Keratinocyte (primary cell): ENCODE measurements at regions not wholly inside any gene's neighbourhood (a gene's known extent, or its start where the extent isn't known, plus 50 kb on each side); places are given as distances from the start of the nearest gene placed in this dataset.
"Not testable (repeated sequence)": the region's sequence is repeated elsewhere in the genome, so short reads cannot be mapped to it uniquely, and the experiment has no call there.

ENCODE experiments used
- DNase-seq: peaks from one replicate; pipeline ENCODE4 v3.0.0-alpha.2; 2011; ENCODE audit warnings: low read depth, missing footprints, low spot score
- FAIRE-seq: peaks from 2 replicates; lab custom pipeline; 2011; peaks lifted over from hg19 to GRCh38; lab: Jason Lieb, UNC
- H2AFZ ChIP-seq: 2 replicates; pipeline ENCODE4 v1.6.0; 2012; ENCODE audit warnings: low read length, control low read depth, inconsistent platforms; ENCODE audit not compliant: control insufficient read depth
- H3K27ac ChIP-seq: 2 replicates; pipeline ENCODE4 v1.5.1; 2011; ENCODE audit warnings: low read length; ENCODE audit not compliant: control insufficient read depth, insufficient read depth
- H3K27me3 ChIP-seq: 3 replicates; pipeline ENCODE4 v1.6.0; 2011; ENCODE audit warnings: low read length; ENCODE audit not compliant: control insufficient read depth, insufficient read depth; ENCODE audit errors: extremely low read depth
- H3K36me3 ChIP-seq, 2 experiments: 2 replicates in 1 of 2; 3 replicates in 1 of 2; pipeline ENCODE4 v1.5.1; 2011; ENCODE audit warnings: low read length in 2 of 2, mild to moderate bottlenecking in 1 of 2; ENCODE audit not compliant: control insufficient read depth in 2 of 2, insufficient read depth in 2 of 2; ENCODE audit errors: extremely low read depth in 1 of 2
- H3K4me1 ChIP-seq: 3 replicates; pipeline ENCODE4 v1.5.1; 2011; ENCODE audit warnings: low read length; ENCODE audit not compliant: control insufficient read depth, insufficient read depth; ENCODE audit errors: extremely low read depth
- H3K4me2 ChIP-seq: 3 replicates; pipeline ENCODE4 v1.6.0; 2011; ENCODE audit warnings: low read depth, low read length; ENCODE audit not compliant: control insufficient read depth, insufficient read depth; ENCODE audit errors: extremely low read depth
- H3K4me3 ChIP-seq, 3 experiments: fragments of 200-600 bp in 1 of 3; sonication (generic) in 1 of 3; 2 replicates in 2 of 3; 3 replicates in 1 of 3; pipeline ENCODE4 v1.5.1; 2011 to 2016; ENCODE audit warnings: low read length in 3 of 3, mild to moderate bottlenecking in 3 of 3, control low read depth in 2 of 3, inconsistent platforms in 1 of 3, low read depth in 1 of 3, mixed read lengths in 1 of 3, mixed run types in 1 of 3, moderate library complexity in 1 of 3; ENCODE audit not compliant: control insufficient read depth in 2 of 3, insufficient read depth in 2 of 3; ENCODE audit errors: extremely low read depth in 1 of 3
- H3K79me2 ChIP-seq: 2 replicates; pipeline ENCODE4 v1.6.0; 2012; ENCODE audit warnings: low read length; ENCODE audit not compliant: control insufficient read depth, insufficient read depth
- H3K9ac ChIP-seq: 3 replicates; pipeline ENCODE4 v1.6.0; 2011; ENCODE audit warnings: low read length; ENCODE audit not compliant: control insufficient read depth, insufficient read depth; ENCODE audit errors: extremely low read depth
- H3K9me1 ChIP-seq: 3 replicates; pipeline ENCODE4 v1.6.0; 2011; ENCODE audit warnings: low read length; ENCODE audit not compliant: control insufficient read depth, insufficient read depth; ENCODE audit errors: extremely low read depth
- H3K9me3 ChIP-seq: 2 replicates; pipeline ENCODE4 v1.5.1; 2012; ENCODE audit warnings: low read depth, low read length; ENCODE audit not compliant: control insufficient read depth
- H4K20me1 ChIP-seq: 3 replicates; pipeline ENCODE4 v1.6.0; 2011; ENCODE audit warnings: low read length; ENCODE audit not compliant: control insufficient read depth, insufficient read depth; ENCODE audit errors: extremely low read depth
- CTCF ChIP-seq, 3 experiments: IDR thresholded peaks in 1 of 3; conservative IDR thresholded peaks in 1 of 3; optimal IDR thresholded peaks in 1 of 3; 2 replicates in 2 of 3; 3 replicates in 1 of 3; pipeline versions ENCODE3 to v1.5.1; 2011; ENCODE audit warnings: low read length in 3 of 3, mild to moderate bottlenecking in 3 of 3, moderate library complexity in 2 of 3, control low read depth in 1 of 3, inconsistent platforms in 1 of 3; ENCODE audit not compliant: insufficient read depth in 2 of 3; ENCODE audit errors: extremely low read depth in 1 of 3
- dilution Hi-C: fragments of 300-500 bp; cut with MboI; formaldehyde crosslinking; loops from one replicate; pipeline ENCODE4 v1.7.0; 2020; ENCODE audit warnings: low sequenced_read_pairs; ENCODE audit not compliant: extremely low pct_ligation_motif_present

GRCh38 chr14:106768972-106769700, 1242.8 kb downstream of the TMEM121 start:
- H3K4me3 ChIP-seq, FAIRE-seq, H3K4me1 ChIP-seq, H3K9ac ChIP-seq, H3K27me3 ChIP-seq, H4K20me1 ChIP-seq, H3K9me1 ChIP-seq, H3K4me2 ChIP-seq, H3K79me2 ChIP-seq, H3K36me3 ChIP-seq, H2AFZ ChIP-seq, dilution Hi-C loops, H3K27ac ChIP-seq, DNase-seq, H3K9me3 ChIP-seq: not testable (repeated sequence)

DNA sequence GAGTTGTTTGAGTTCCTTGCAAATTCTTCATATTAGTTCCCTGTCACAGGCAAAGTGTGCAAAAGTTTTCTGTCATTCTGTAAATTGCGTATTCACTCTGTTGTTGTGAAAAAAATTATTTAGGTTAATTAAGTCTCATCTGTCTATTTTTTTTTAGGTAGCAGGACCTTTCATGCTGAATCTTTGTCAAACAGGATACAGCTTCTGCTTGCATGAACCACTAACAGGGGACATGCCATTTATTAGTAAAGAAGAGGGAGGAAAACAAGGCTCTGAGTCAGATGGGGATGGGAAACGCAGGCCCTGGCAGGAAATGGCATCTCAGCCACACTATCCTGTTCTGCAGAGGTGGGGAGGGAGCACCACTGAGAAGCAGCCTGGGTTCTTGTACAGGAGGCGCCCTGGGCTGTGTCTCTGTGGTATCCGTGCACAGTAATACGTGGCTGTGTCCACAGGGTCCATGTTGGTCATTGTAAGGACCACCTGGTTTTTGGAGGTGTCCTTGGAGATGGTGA, 1243.8 kb downstream of the TMEM121 start:
- H3K4me1 ChIP-seq, H3K9me1 ChIP-seq, H3K4me2 ChIP-seq, DNase-seq, H4K20me1 ChIP-seq, H3K4me3 ChIP-seq, H3K27ac ChIP-seq, H3K36me3 ChIP-seq, H3K9ac ChIP-seq, dilution Hi-C loops, H2AFZ ChIP-seq, H3K27me3 ChIP-seq, H3K79me2 ChIP-seq, FAIRE-seq, H3K9me3 ChIP-seq: not testable (repeated sequence)

- FAIRE-seq, H3K9me1 ChIP-seq, H3K4me3 ChIP-seq, dilution Hi-C loops, H3K27ac ChIP-seq, H3K79me2 ChIP-seq, H4K20me1 ChIP-seq, H3K36me3 ChIP-seq, H2AFZ ChIP-seq, H3K4me1 ChIP-seq, DNase-seq, H3K4me2 ChIP-seq, H3K9ac ChIP-seq, H3K27me3 ChIP-seq, H3K9me3 ChIP-seq: not testable (repeated sequence)
- TF ChIP-seq CTCF (optimal IDR thresholded peaks at IDR 0.05 in 1 of 3, IDR thresholded peaks at IDR 0.05 in 1 of 3, conservative IDR thresholded peaks at IDR 0.05 in 1 of 3; ENCODE audit: extremely low read depth in 1 of 3, insufficient read depth in 2 of 3, low read length in 3 of 3), result peak in 1 of 3 experiments; percentile 29
These were observed 1248.6 kb downstream of the TMEM121 start for GRCh38 chr14:106774889-106775480.
